ENCODE measurements at regions not wholly inside any gene's neighbourhood (a gene's known extent, or its start where the extent isn't known, plus 50 kb on each side); places are given as distances from the start of the nearest gene placed in this dataset.
"Not testable (repeated sequence)": the region's sequence is repeated elsewhere in the genome, so short reads cannot be mapped to it uniquely, and the experiment has no call there.

GRCh38 chr1:168473126-168473525 lies 70.7 kb downstream of the XCL2 start:
- peaks cover 42% of the 10 kb centered on the region for H3K4me1 ChIP-seq (ENCODE audit: control insufficient read depth, insufficient read depth, low read length)
- DNase-seq (ENCODE audit: low read depth) = no peak
- no peak overlapping the region for H3K4me3 ChIP-seq (ENCODE audit: low read length)
- H3K9ac ChIP-seq (ENCODE audit: low read length) = no peak overlapping the region
- no peaks in the 10 kb centered on the region for H3K9me3 ChIP-seq (ENCODE audit: control insufficient read depth, low read length)
- H3K36me3 ChIP-seq (ENCODE audit: control insufficient read depth, insufficient read depth, low read length, severe bottlenecking) = no peaks in the 10 kb centered on the region
- H3K27me3 ChIP-seq (replicated peaks; ENCODE audit: control insufficient read depth, insufficient read depth, low read length) = no peaks in the 10 kb centered on the region

- H3K36me3 ChIP-seq (ENCODE audit: control insufficient read depth, insufficient read depth, low read length, severe bottlenecking) = no peaks in the 10 kb centered on the region
- no peaks in the 10 kb centered on the region for H3K27me3 ChIP-seq (replicated peaks; ENCODE audit: control insufficient read depth, insufficient read depth, low read length)
- DNase-seq (ENCODE audit: low read depth) = no peak
- peaks cover 41% of the 10 kb centered on the region for H3K4me1 ChIP-seq (ENCODE audit: control insufficient read depth, insufficient read depth, low read length)
- H3K4me3 ChIP-seq (ENCODE audit: low read length) = no peak overlapping the region
- H3K9ac ChIP-seq (ENCODE audit: low read length) = no peak overlapping the region
- H3K9me3 ChIP-seq (ENCODE audit: control insufficient read depth, low read length) = no peaks in the 10 kb centered on the region
Observed at GRCh38 chr1:168472223-168472622, 71.6 kb downstream of the XCL2 start.

- Histone ChIP-seq H3K4me3 (ENCODE audit: low read length) (peak overlapping the region; percentile 52), H3K36me3 (ENCODE audit: control insufficient read depth, insufficient read depth, low read length, severe bottlenecking) (no peaks in the 10 kb centered on the region)
- DNase-seq (ENCODE audit: low read depth) = peak; percentile 93
Observed at GRCh38 chr1:168470901-168471431, 72.8 kb downstream of the XCL2 start.

GRCh38 chr1:168469690-168470089 lies 74.1 kb downstream of the XCL2 start:
- peaks cover 40% of the 10 kb centered on the region for H3K4me1 ChIP-seq (ENCODE audit: control insufficient read depth, insufficient read depth, low read length)
- peak; percentile 97 for DNase-seq (ENCODE audit: low read depth)
- H3K4me3 ChIP-seq (ENCODE audit: low read length) = no peak overlapping the region
- H3K27me3 ChIP-seq (replicated peaks; ENCODE audit: control insufficient read depth, insufficient read depth, low read length) = no peaks in the 10 kb centered on the region
- peak overlapping the region; percentile 75 for H3K9ac ChIP-seq (ENCODE audit: low read length)
- H3K9me3 ChIP-seq (ENCODE audit: control insufficient read depth, low read length) = no peaks in the 10 kb centered on the region
- H3K36me3 ChIP-seq (ENCODE audit: control insufficient read depth, insufficient read depth, low read length, severe bottlenecking) = no peaks in the 10 kb centered on the region

More at GRCh38 chr1:168470901-168471431, 72.8 kb downstream of the XCL2 start:
- no peaks in the 10 kb centered on the region for H3K9me3 ChIP-seq (ENCODE audit: control insufficient read depth, low read length)
- peak overlapping the region; percentile 75 for H3K9ac ChIP-seq (ENCODE audit: low read length)
- no peaks in the 10 kb centered on the region for H3K27me3 ChIP-seq (replicated peaks; ENCODE audit: control insufficient read depth, insufficient read depth, low read length)
- H3K4me1 ChIP-seq (ENCODE audit: control insufficient read depth, insufficient read depth, low read length) = peaks cover 40% of the 10 kb centered on the region

- no peak for DNase-seq (ENCODE audit: low read depth)
- H3K9ac ChIP-seq (ENCODE audit: low read length) = no peak overlapping the region
- no peaks in the 10 kb centered on the region for H3K36me3 ChIP-seq (ENCODE audit: control insufficient read depth, insufficient read depth, low read length, severe bottlenecking)
- no peaks in the 10 kb centered on the region for H3K27me3 ChIP-seq (replicated peaks; ENCODE audit: control insufficient read depth, insufficient read depth, low read length)
- H3K4me3 ChIP-seq (ENCODE audit: low read length) = no peak overlapping the region
- H3K4me1 ChIP-seq (ENCODE audit: control insufficient read depth, insufficient read depth, low read length) = peaks cover 40% of the 10 kb centered on the region
- H3K9me3 ChIP-seq (ENCODE audit: control insufficient read depth, low read length) = no peaks in the 10 kb centered on the region
Observed at GRCh38 chr1:168468822-168469221, 75.0 kb downstream of the XCL2 start.

- no peak overlapping the region for H3K9ac ChIP-seq (ENCODE audit: low read length)
- no peak overlapping the region for H3K4me3 ChIP-seq (ENCODE audit: low read length)
- no peaks in the 10 kb centered on the region for H3K27me3 ChIP-seq (replicated peaks; ENCODE audit: control insufficient read depth, insufficient read depth, low read length)
- no peaks in the 10 kb centered on the region for H3K36me3 ChIP-seq (ENCODE audit: control insufficient read depth, insufficient read depth, low read length, severe bottlenecking)
- peak; percentile 44 for DNase-seq (ENCODE audit: low read depth)
- H3K4me1 ChIP-seq (ENCODE audit: control insufficient read depth, insufficient read depth, low read length) = peaks cover 40% of the 10 kb centered on the region
- no peaks in the 10 kb centered on the region for H3K9me3 ChIP-seq (ENCODE audit: control insufficient read depth, low read length)
Observed at GRCh38 chr1:168468042-168468809, 75.6 kb downstream of the XCL2 start.

GRCh38 chr1:168467452-168467851 lies 76.3 kb downstream of the XCL2 start:
- Histone ChIP-seq H3K4me1 (ENCODE audit: control insufficient read depth, insufficient read depth, low read length) (peaks cover 40% of the 10 kb centered on the region), H3K9ac (ENCODE audit: low read length) (no peak overlapping the region), H3K36me3 (ENCODE audit: control insufficient read depth, insufficient read depth, low read length, severe bottlenecking) (no peaks in the 10 kb centered on the region), H3K4me3 (ENCODE audit: low read length) (no peak overlapping the region), H3K27me3 (replicated peaks; ENCODE audit: control insufficient read depth, insufficient read depth, low read length) (no peaks in the 10 kb centered on the region), H3K9me3 (ENCODE audit: control insufficient read depth, low read length) (no peaks in the 10 kb centered on the region)
- no peak for DNase-seq (ENCODE audit: low read depth)

- H3K9me3 ChIP-seq (ENCODE audit: control insufficient read depth, low read length) = no peaks in the 10 kb centered on the region
- H3K9ac ChIP-seq (ENCODE audit: low read length) = no peak overlapping the region
- no peak for DNase-seq (ENCODE audit: low read depth)
- no peak overlapping the region for H3K4me3 ChIP-seq (ENCODE audit: low read length)
- H3K4me1 ChIP-seq (ENCODE audit: control insufficient read depth, insufficient read depth, low read length) = peaks cover 40% of the 10 kb centered on the region
- no peaks in the 10 kb centered on the region for H3K36me3 ChIP-seq (ENCODE audit: control insufficient read depth, insufficient read depth, low read length, severe bottlenecking)
- no peaks in the 10 kb centered on the region for H3K27me3 ChIP-seq (replicated peaks; ENCODE audit: control insufficient read depth, insufficient read depth, low read length)
Observed at GRCh38 chr1:168466714-168467131, 77.1 kb downstream of the XCL2 start.

- H3K9me3 ChIP-seq (ENCODE audit: control insufficient read depth, low read length) = peaks cover 3% of the 10 kb centered on the region
- no peak overlapping the region for H3K9ac ChIP-seq (ENCODE audit: low read length)
- peaks cover 39% of the 10 kb centered on the region for H3K4me1 ChIP-seq (ENCODE audit: control insufficient read depth, insufficient read depth, low read length)
- peak; percentile 45 for DNase-seq (ENCODE audit: low read depth)
- no peaks in the 10 kb centered on the region for H3K27me3 ChIP-seq (replicated peaks; ENCODE audit: control insufficient read depth, insufficient read depth, low read length)
- H3K4me3 ChIP-seq (ENCODE audit: low read length) = no peak overlapping the region
- H3K36me3 ChIP-seq (ENCODE audit: control insufficient read depth, insufficient read depth, low read length, severe bottlenecking) = no peaks in the 10 kb centered on the region
Observed at GRCh38 chr1:168466092-168466713, 77.6 kb downstream of the XCL2 start.

- not testable (repeated sequence) for H3K9ac ChIP-seq (ENCODE audit: low read length); H3K27me3 ChIP-seq (replicated peaks; ENCODE audit: control insufficient read depth, insufficient read depth, low read length); H3K4me1 ChIP-seq (ENCODE audit: control insufficient read depth, insufficient read depth, low read length); DNase-seq (ENCODE audit: low read depth); H3K9me3 ChIP-seq (ENCODE audit: control insufficient read depth, low read length); H3K4me3 ChIP-seq (ENCODE audit: low read length); H3K36me3 ChIP-seq (ENCODE audit: control insufficient read depth, insufficient read depth, low read length, severe bottlenecking)
Observed at GRCh38 chr1:168461108-168461507, 82.7 kb downstream of the XCL2 start.

- not testable (repeated sequence) for DNase-seq (ENCODE audit: low read depth); H3K4me3 ChIP-seq (ENCODE audit: low read length); H3K9ac ChIP-seq (ENCODE audit: low read length); H3K36me3 ChIP-seq (ENCODE audit: control insufficient read depth, insufficient read depth, low read length, severe bottlenecking); H3K4me1 ChIP-seq (ENCODE audit: control insufficient read depth, insufficient read depth, low read length); H3K27me3 ChIP-seq (replicated peaks; ENCODE audit: control insufficient read depth, insufficient read depth, low read length)
- H3K9me3 ChIP-seq (ENCODE audit: control insufficient read depth, low read length) = peaks cover 14% of the 10 kb centered on the region
Observed at GRCh38 chr1:168457296-168457695, 86.5 kb downstream of the XCL2 start.
